Tongue (tissue), 1 donor: ENCODE measurements at regions not wholly inside any gene's neighbourhood (a gene's known extent, or its start where the extent isn't known, plus 50 kb on each side); places are given as distances from the start of the nearest gene placed in this dataset.
A peak's percentile ranks its signal among the peaks of the same experiment; 100 is the strongest.
"Not testable (repeated sequence)": the region's sequence is repeated elsewhere in the genome, so short reads cannot be mapped to it uniquely, and the experiment has no call there.

ENCODE experiments used
- DNase-seq: peaks from one replicate; pipeline ENCODE4 v3.0.0-alpha.2; 2015

- DNase-seq = no peak
These were observed 92.3 kb upstream of the PHACTR1 start for GRCh38 chr6:12624142-12624837.

- DNase-seq = no peak
These were observed 89.5 kb upstream of the PHACTR1 start for GRCh38 chr6:12627053-12627452.

GRCh38 chr6:12628327-12628726 is 88.2 kb upstream of the PHACTR1 start:
- DNase-seq = no peak

GRCh38 chr6:12633746-12634145 is 82.8 kb upstream of the PHACTR1 start:
- not testable (repeated sequence) for DNase-seq

- DNase-seq = no peak
These were observed 81.2 kb upstream of the PHACTR1 start for GRCh38 chr6:12635375-12635774.

GRCh38 chr6:12635813-12636212 is 80.8 kb upstream of the PHACTR1 start:
- DNase-seq = no peak

GRCh38 chr6:12636336-12636735 is 80.2 kb upstream of the PHACTR1 start:
- DNase-seq = no peak

- DNase-seq = peak; percentile 44
These were observed 78.5 kb upstream of the PHACTR1 start for GRCh38 chr6:12637960-12638641.

GRCh38 chr6:12640438-12640837 is 76.1 kb upstream of the PHACTR1 start:
- DNase-seq = no peak

GRCh38 chr6:12641785-12642184 is 74.8 kb upstream of the PHACTR1 start:
- not testable (repeated sequence) for DNase-seq

GRCh38 chr6:12645941-12646340 is 70.6 kb upstream of the PHACTR1 start:
- no peak for DNase-seq

- no peak for DNase-seq
These were observed 68.4 kb upstream of the PHACTR1 start for GRCh38 chr6:12648171-12648570.

GRCh38 chr6:12649325-12649724 is 67.2 kb upstream of the PHACTR1 start:
- DNase-seq = no peak

- DNase-seq = no peak
These were observed 63.1 kb upstream of the PHACTR1 start for GRCh38 chr6:12653486-12653885.

GRCh38 chr6:12654107-12654506 is 62.5 kb upstream of the PHACTR1 start:
- DNase-seq = no peak

GRCh38 chr6:12654514-12654913 is 62.1 kb upstream of the PHACTR1 start:
- no peak for DNase-seq

GRCh38 chr6:12656906-12657305 is 59.7 kb upstream of the PHACTR1 start:
- peak; percentile 11 for DNase-seq

- no peak for DNase-seq
These were observed 58.7 kb upstream of the PHACTR1 start for GRCh38 chr6:12657884-12658283.

GRCh38 chr6:12661432-12662089 is 55.0 kb upstream of the PHACTR1 start:
- no peak for DNase-seq
